HEK293 (cell line): ENCODE measurements at regions not wholly inside any gene's neighbourhood (a gene's known extent, or its start where the extent isn't known, plus 50 kb on each side); places are given as distances from the start of the nearest gene placed in this dataset.
A peak's percentile ranks its signal among the peaks of the same experiment; 100 is the strongest.

Experiments used
- CTCF ChIA-PET: fragments of 350-600 bp; formaldehyde crosslinking; extraction: SDS; loops from one replicate; lab custom pipeline; 2021; ENCODE audit warnings: antibody characterized with exemption; lab: Yijun Ruan, JAX
- POLR2A ChIA-PET: fragments of 300-600 bp; formaldehyde crosslinking; extraction: SDS; loops from one replicate; lab custom pipeline; 2020; ENCODE audit warnings: antibody characterized with exemption, inconsistent platforms; lab: Yijun Ruan, JAX
- H3K27ac ChIP-seq: fragments of 200-500 bp; sonication (Bioruptor generic); 2 replicates; pipeline ENCODE4 v1.5.1; 2014; ENCODE audit warnings: low read depth, low read length, control low read depth, inconsistent platforms; ENCODE audit errors: extremely low read depth
- H3K36me3 ChIP-seq, 2 experiments: fragments of 200-500 bp in 1 of 2; sonication (Bioruptor generic) in 1 of 2; 1 replicate in 1 of 2; 2 replicates in 1 of 2; pipeline ENCODE4 v1.5.1; 2014 to 2017; ENCODE audit warnings: inconsistent platforms in 2 of 2, low read length in 2 of 2; ENCODE audit not compliant: control insufficient read depth in 2 of 2, insufficient read depth in 1 of 2
- H3K4me1 ChIP-seq: fragments of 200-500 bp; sonication (Bioruptor generic); 2 replicates; pipeline ENCODE4 v1.5.1; 2014; ENCODE audit warnings: mild to moderate bottlenecking, low read length, inconsistent platforms; ENCODE audit not compliant: control insufficient read depth, insufficient read depth
- H3K4me3 ChIP-seq: 2 replicates; pipeline ENCODE4 v1.5.1; 2011; ENCODE audit warnings: low read depth, mild to moderate bottlenecking, control low read depth, low read length, moderate library complexity
- H3K9me3 ChIP-seq: fragments of 200-500 bp; sonication (Bioruptor generic); 2 replicates; pipeline ENCODE4 v1.5.1; 2014; ENCODE audit warnings: low read depth, low read length, inconsistent platforms; ENCODE audit not compliant: control insufficient read depth, insufficient read depth
- EGR2 ChIP-seq: fragments of 450-650 bp; formaldehyde crosslinking; IDR thresholded peaks from 2 replicates; pipeline ENCODE4 v1.5.1; 2016; ENCODE audit warnings: low read depth, missing biosample characterization, missing genetic modification characterization
- MYNN ChIP-seq: fragments of 450-650 bp; formaldehyde crosslinking; IDR thresholded peaks from 2 replicates; pipeline ENCODE4 v1.5.1; 2016; ENCODE audit warnings: missing biosample characterization, missing genetic modification characterization, borderline replicate concordance
- TCF7L2 ChIP-seq: IDR thresholded peaks from 2 replicates; pipeline ENCODE4 v1.6.1; 2011; ENCODE audit warnings: low read depth, mild to moderate bottlenecking, inconsistent platforms, low read length, moderate library complexity, borderline replicate concordance
- ZBTB48 ChIP-seq: fragments of 450-650 bp; formaldehyde crosslinking; IDR thresholded peaks from 2 replicates; pipeline ENCODE4 v1.5.1; 2016; ENCODE audit warnings: missing biosample characterization, missing genetic modification characterization
- ZBTB8A ChIP-seq: fragments of 450-650 bp; formaldehyde crosslinking; IDR thresholded peaks from 2 replicates; pipeline ENCODE4 v1.5.1; 2016; ENCODE audit warnings: missing biosample characterization, missing genetic modification characterization
- ZFP37 ChIP-seq: fragments of 450-650 bp; formaldehyde crosslinking; IDR thresholded peaks from 2 replicates; pipeline ENCODE4 v1.5.1; 2016; ENCODE audit warnings: missing biosample characterization, missing genetic modification characterization
- ZNF138 ChIP-seq: fragments of 450-650 bp; formaldehyde crosslinking; IDR thresholded peaks from 2 replicates; pipeline ENCODE4 v1.5.1; 2016; ENCODE audit warnings: missing biosample characterization, missing genetic modification characterization, borderline replicate concordance
- ZNF146 ChIP-seq: fragments of 450-650 bp; formaldehyde crosslinking; IDR thresholded peaks from 2 replicates; pipeline ENCODE4 v1.5.1; 2016; ENCODE audit warnings: missing biosample characterization, missing genetic modification characterization
- ZNF155 ChIP-seq: fragments of 450-650 bp; formaldehyde crosslinking; IDR thresholded peaks from 2 replicates; pipeline ENCODE4 v1.5.1; 2016; ENCODE audit warnings: missing biosample characterization, missing genetic modification characterization
- ZNF202 ChIP-seq: fragments of 450-650 bp; formaldehyde crosslinking; IDR thresholded peaks from 2 replicates; pipeline ENCODE4 v1.5.1; 2016; ENCODE audit warnings: missing biosample characterization, missing genetic modification characterization, borderline replicate concordance
- ZNF354C ChIP-seq: fragments of 450-650 bp; formaldehyde crosslinking; IDR thresholded peaks from 2 replicates; pipeline ENCODE4 v1.5.1; 2016; ENCODE audit warnings: missing biosample characterization, missing genetic modification characterization, low read depth, borderline replicate concordance
- ZNF416 ChIP-seq: fragments of 450-650 bp; formaldehyde crosslinking; IDR thresholded peaks from 2 replicates; pipeline ENCODE4 v1.5.1; 2016; ENCODE audit warnings: missing biosample characterization, missing genetic modification characterization
- ZNF48 ChIP-seq: fragments of 450-650 bp; formaldehyde crosslinking; IDR thresholded peaks from 2 replicates; pipeline ENCODE4 v1.5.1; 2016; ENCODE audit warnings: missing biosample characterization, missing genetic modification characterization
- ZNF510 ChIP-seq: fragments of 450-650 bp; formaldehyde crosslinking; IDR thresholded peaks from 2 replicates; pipeline ENCODE4 v1.5.1; 2018; ENCODE audit warnings: mild to moderate bottlenecking, missing genetic modification characterization, missing biosample characterization; ENCODE audit not compliant: insufficient replicate concordance
- ZNF548 ChIP-seq: fragments of 450-650 bp; formaldehyde crosslinking; IDR thresholded peaks from 2 replicates; pipeline ENCODE4 v1.5.1; 2016; ENCODE audit warnings: missing biosample characterization, missing genetic modification characterization
- ZNF701 ChIP-seq: fragments of 450-650 bp; formaldehyde crosslinking; IDR thresholded peaks from 2 replicates; pipeline ENCODE4 v1.5.1; 2016; ENCODE audit warnings: missing biosample characterization, missing genetic modification characterization
- ZNF768 ChIP-seq: fragments of 450-650 bp; formaldehyde crosslinking; IDR thresholded peaks from 2 replicates; pipeline ENCODE4 v1.5.1; 2018; ENCODE audit warnings: missing biosample characterization, mild to moderate bottlenecking, missing genetic modification characterization
- ZNF785 ChIP-seq: fragments of 450-650 bp; formaldehyde crosslinking; IDR thresholded peaks from 2 replicates; pipeline ENCODE4 v1.5.1; 2016; ENCODE audit warnings: missing biosample characterization, missing genetic modification characterization
- ZSCAN16 ChIP-seq: fragments of 450-650 bp; formaldehyde crosslinking; IDR thresholded peaks from 2 replicates; pipeline ENCODE4 v1.5.1; 2016; ENCODE audit warnings: missing biosample characterization, missing genetic modification characterization
- ZXDB ChIP-seq: fragments of 450-650 bp; formaldehyde crosslinking; IDR thresholded peaks from 2 replicates; pipeline ENCODE4 v1.5.1; 2016; ENCODE audit warnings: missing biosample characterization, missing genetic modification characterization
- TF ChIP-seq, protein P1 (sequence below): fragments of 450-650 bp; formaldehyde crosslinking; IDR thresholded peaks from 2 replicates; pipeline ENCODE4 v1.5.1; 2016; ENCODE audit warnings: missing biosample characterization, missing genetic modification characterization
- TF ChIP-seq, protein P2 (sequence below): fragments of 450-650 bp; formaldehyde crosslinking; IDR thresholded peaks from 2 replicates; pipeline ENCODE4 v1.5.1; 2016; ENCODE audit warnings: missing biosample characterization, missing genetic modification characterization
- TF ChIP-seq, protein P3 (sequence below): fragments of 450-650 bp; formaldehyde crosslinking; optimal IDR thresholded peaks from 2 replicates; pipeline ENCODE3; 2016; ENCODE audit warnings: missing biosample characterization, mild to moderate bottlenecking, missing genetic modification characterization
- TF ChIP-seq, protein P4 (sequence below): fragments of 450-650 bp; IDR thresholded peaks from 2 replicates; pipeline ENCODE4 v1.5.1; 2018; ENCODE audit warnings: missing biosample characterization, missing genetic modification characterization

DNA sequence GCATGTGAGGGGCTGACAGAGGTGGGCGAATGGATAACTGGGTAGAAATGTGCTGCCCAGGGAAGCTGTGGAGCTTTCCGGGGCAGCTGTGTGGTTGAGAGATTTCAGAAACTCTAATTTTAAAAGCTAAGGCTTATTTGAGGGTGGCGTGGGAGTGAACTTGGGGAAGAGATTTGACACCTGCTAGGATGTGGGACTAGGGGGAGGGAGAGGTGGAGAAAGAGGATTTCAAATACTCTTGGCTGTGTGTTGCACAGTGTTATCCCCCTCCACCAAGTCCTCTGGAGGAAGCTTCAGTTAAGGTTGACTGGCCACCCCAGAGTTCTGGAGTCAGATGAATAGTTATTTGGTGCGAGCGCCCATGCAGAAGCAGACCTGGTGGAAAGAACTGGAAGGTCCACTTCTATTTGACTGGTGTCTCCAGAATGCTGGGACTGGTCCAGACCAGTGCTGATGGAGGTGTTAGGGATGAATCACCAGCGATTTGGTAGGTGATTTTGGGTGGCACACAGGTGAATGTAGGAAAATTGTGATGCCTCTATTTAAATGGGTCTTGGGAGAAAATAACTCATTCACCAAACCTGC, 72.8 kb upstream of the ALX4 start:
- H3K4me3 ChIP-seq = no peak overlapping the region
- ChIA-PET POLR2A (no interaction called here), CTCF (interaction anchor here (0.9 kb wide), 1 partner anchor 97 kb away, joined by 3 read pairs; no protein-coding TSS in a partner anchor)
- TF ChIP-seq, protein P1, sequence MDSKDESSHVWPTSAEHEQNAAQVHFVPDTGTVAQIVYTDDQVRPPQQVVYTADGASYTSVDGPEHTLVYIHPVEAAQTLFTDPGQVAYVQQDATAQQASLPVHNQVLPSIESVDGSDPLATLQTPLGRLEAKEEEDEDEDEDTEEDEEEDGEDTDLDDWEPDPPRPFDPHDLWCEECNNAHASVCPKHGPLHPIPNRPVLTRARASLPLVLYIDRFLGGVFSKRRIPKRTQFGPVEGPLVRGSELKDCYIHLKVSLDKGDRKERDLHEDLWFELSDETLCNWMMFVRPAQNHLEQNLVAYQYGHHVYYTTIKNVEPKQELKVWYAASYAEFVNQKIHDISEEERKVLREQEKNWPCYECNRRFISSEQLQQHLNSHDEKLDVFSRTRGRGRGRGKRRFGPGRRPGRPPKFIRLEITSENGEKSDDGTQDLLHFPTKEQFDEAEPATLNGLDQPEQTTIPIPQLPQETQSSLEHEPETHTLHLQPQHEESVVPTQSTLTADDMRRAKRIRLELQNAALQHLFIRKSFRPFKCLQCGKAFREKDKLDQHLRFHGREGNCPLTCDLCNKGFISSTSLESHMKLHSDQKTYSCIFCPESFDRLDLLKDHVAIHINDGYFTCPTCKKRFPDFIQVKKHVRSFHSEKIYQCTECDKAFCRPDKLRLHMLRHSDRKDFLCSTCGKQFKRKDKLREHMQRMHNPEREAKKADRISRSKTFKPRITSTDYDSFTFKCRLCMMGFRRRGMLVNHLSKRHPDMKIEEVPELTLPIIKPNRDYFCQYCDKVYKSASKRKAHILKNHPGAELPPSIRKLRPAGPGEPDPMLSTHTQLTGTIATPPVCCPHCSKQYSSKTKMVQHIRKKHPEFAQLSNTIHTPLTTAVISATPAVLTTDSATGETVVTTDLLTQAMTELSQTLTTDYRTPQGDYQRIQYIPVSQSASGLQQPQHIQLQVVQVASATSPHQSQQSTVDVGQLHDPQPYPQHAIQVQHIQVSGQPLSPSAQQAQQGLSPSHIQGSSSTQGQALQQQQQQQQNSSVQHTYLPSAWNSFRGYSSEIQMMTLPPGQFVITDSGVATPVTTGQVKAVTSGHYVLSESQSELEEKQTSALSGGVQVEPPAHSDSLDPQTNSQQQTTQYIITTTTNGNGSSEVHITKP (tag by site-specific recombination) = no peak
- TF ChIP-seq EGR2 (tag by site-specific recombination) = 0 out of 2 replicates have a peak, but pooled peaks have one; percentile 9
- H3K9me3 ChIP-seq = no peaks in the 10 kb centered on the region
- no peaks in the 10 kb centered on the region for H3K4me1 ChIP-seq
- H3K27ac ChIP-seq = no peak overlapping the region
- H3K36me3 ChIP-seq = no peaks in the 10 kb centered on the region

DNA sequence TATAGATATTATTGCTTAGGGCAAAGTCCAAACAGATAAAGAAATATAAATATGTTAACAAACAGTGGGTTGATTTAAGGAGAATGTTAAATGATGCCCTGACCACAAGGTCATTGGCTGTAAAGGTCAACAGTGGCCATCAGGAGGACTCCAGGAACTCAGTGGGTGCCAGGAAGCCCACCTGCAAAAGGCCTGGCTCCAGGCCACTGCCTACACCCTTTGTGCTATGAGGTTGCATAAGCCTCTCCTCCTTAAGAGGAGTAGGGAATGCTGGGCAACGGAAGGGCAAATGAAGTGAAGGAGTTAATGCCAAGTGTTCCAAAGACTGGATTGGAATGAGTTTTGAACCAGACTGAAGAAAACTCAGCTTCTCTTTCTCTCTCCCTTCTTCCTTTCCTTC, 73.3 kb upstream of the ALX4 start:
- Histone ChIP-seq H3K4me1 (no peaks in the 10 kb centered on the region), H3K36me3 (no peaks in the 10 kb centered on the region), H3K4me3 (no peak overlapping the region), H3K27ac (no peak overlapping the region), H3K9me3 (no peaks in the 10 kb centered on the region)
- TF ChIP-seq ZNF701 (tag by site-specific recombination) (no peak), ZSCAN16 (tag by site-specific recombination) (no peak), ZNF202 (tag by site-specific recombination) (no peak), ZBTB8A (tag by site-specific recombination) (no peak), TCF7L2 (no peak), ZNF138 (tag by site-specific recombination) (no peak), ZNF155 (tag by site-specific recombination) (no peak), ZNF146 (tag by site-specific recombination) (no peak), ZNF48 (tag by site-specific recombination) (no peak), ZNF416 (tag by site-specific recombination) (no peak), ZNF510 (tag by site-specific recombination) (no peak)
- TF ChIP-seq, protein P2, sequence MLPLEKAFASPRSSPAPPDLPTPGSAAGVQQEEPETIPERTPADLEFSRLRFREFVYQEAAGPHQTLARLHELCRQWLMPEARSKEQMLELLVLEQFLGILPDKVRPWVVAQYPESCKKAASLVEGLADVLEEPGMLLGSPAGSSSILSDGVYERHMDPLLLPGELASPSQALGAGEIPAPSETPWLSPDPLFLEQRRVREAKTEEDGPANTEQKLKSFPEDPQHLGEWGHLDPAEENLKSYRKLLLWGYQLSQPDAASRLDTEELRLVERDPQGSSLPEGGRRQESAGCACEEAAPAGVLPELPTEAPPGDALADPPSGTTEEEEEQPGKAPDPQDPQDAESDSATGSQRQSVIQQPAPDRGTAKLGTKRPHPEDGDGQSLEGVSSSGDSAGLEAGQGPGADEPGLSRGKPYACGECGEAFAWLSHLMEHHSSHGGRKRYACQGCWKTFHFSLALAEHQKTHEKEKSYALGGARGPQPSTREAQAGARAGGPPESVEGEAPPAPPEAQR (tag by site-specific recombination) = no peak
- TF ChIP-seq, protein P3, sequence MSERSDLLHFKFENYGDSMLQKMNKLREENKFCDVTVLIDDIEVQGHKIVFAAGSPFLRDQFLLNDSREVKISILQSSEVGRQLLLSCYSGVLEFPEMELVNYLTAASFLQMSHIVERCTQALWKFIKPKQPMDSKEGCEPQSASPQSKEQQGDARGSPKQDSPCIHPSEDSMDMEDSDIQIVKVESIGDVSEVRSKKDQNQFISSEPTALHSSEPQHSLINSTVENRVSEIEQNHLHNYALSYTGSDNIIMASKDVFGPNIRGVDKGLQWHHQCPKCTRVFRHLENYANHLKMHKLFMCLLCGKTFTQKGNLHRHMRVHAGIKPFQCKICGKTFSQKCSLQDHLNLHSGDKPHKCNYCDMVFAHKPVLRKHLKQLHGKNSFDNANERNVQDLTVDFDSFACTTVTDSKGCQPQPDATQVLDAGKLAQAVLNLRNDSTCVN (tag by site-specific recombination) = no peak
- ChIA-PET POLR2A (no interaction called here), CTCF (interaction anchor here (0.6 kb wide), 1 partner anchor 68 kb away, joined by 3 read pairs; no protein-coding TSS in a partner anchor)

DNA sequence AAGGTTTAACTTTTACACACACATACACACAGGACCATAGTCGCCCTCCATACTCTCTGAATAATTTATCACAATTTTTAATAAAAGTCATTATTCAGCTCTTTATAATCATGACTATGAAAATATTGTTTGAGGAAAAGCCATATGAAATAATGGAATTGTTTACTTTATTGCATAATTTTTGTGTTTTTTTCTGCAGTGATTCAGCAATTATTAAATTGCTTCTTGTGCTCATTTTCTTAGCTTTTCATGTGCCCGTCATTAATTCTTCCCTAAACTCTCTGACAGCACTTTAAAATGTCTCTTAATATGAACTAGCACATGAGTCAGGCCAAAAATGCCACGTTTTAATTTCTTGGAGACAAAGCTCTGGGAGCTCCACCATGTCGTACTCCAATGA, 77.5 kb upstream of the ALX4 start:
- Histone ChIP-seq H3K36me3 (no peaks in the 10 kb centered on the region), H3K4me3 (no peak overlapping the region), H3K4me1 (no peaks in the 10 kb centered on the region), H3K27ac (no peak overlapping the region), H3K9me3 (no peaks in the 10 kb centered on the region)
- POLR2A ChIA-PET = no interaction called here
- CTCF ChIA-PET = interaction anchor here (0.6 to 1.1 kb wide), 2 partner anchors 110 to 984 kb away, joined by 3 to 5 read pairs; no protein-coding TSS in a partner anchor
- TF ChIP-seq MYNN (tag by site-specific recombination) (no peak), ZFP37 (no peak), ZNF548 (tag by site-specific recombination) (no peak), ZNF768 (tag by site-specific recombination) (no peak), ZNF48 (tag by site-specific recombination) (no peak), ZNF354C (no peak), ZNF785 (tag by site-specific recombination) (no peak), ZNF138 (tag by site-specific recombination) (no peak), ZBTB48 (tag by site-specific recombination) (no peak), ZXDB (tag by site-specific recombination) (no peak)
- TF ChIP-seq, protein P4, sequence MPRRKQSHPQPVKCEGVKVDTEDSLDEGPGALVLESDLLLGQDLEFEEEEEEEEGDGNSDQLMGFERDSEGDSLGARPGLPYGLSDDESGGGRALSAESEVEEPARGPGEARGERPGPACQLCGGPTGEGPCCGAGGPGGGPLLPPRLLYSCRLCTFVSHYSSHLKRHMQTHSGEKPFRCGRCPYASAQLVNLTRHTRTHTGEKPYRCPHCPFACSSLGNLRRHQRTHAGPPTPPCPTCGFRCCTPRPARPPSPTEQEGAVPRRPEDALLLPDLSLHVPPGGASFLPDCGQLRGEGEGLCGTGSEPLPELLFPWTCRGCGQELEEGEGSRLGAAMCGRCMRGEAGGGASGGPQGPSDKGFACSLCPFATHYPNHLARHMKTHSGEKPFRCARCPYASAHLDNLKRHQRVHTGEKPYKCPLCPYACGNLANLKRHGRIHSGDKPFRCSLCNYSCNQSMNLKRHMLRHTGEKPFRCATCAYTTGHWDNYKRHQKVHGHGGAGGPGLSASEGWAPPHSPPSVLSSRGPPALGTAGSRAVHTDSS (tag by site-specific recombination) = no peak
